ENCODE measurements at regions not wholly inside any gene's neighbourhood (a gene's known extent, or its start where the extent isn't known, plus 50 kb on each side); places are given as distances from the start of the nearest gene placed in this dataset.
"Not testable (repeated sequence)": the region's sequence is repeated elsewhere in the genome, so short reads cannot be mapped to it uniquely, and the experiment has no call there.

DNA sequence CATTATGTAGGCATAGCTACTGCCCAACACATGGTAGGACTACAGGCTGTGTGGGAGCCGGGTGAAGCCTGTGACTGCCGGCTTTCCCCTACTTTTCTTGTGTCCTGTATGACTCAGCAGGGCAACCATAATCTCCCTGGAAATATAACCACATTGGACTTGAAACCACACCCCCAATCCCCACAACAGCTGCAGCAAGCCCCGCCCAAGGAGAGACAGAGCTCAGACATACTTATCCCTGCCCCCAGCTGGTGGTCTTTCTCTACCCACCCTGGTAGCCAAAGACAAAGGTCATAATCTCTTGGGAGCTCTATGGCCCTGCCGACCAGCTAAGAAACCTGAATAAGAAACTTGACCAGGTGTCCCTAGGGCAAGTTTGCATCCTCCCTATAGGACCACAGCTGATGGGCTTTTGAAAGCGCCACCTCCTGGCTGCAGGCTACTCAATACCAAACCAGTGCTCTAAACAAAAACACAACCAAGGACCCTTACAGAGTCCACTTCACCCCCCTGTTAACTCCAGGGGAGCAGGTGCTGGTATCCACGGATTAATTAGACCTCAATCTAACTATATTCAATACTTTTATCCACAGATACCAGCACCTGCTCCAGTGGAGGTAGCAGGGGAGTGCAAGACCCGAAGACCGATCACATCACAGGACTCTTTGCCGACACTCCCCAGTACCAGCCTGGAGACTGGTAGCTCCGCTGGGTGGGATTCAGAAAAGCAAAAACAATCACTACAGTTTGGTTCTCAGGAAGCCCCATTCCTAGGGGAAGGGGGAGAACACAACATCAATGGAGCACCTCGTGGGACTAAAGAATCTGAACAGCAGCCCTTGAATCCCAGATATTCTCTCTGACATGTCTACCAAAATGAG lies 91.2 kb downstream of the IRX5 start:
- DNase-seq (ENCODE audit: low read depth): no peak

DNA sequence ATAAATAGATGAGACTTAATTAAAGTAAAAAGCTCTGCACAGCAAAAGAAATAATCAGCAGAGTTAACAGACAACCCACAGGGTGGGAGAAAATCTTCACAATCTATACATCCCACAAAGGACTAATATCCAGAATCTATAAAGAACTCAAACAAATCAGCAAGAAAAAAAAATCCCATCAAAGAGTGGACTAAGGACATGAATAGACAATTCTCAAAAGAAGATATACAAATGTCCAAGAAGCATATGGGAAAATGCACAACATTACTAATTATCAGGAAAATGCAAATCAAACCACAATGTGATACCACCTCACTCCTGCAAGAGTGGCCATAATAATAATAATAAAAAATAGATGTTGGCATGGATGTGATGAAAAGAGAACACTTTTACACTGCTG lies 96.6 kb downstream of the IRX5 start:
- not testable (repeated sequence) for DNase-seq (ENCODE audit: low read depth); H3K4me3 ChIP-seq (ENCODE audit: low read depth, low read length)

More for the DNA sequence above, 91.2 kb downstream of the IRX5 start:
- TF ChIP-seq, protein P1, sequence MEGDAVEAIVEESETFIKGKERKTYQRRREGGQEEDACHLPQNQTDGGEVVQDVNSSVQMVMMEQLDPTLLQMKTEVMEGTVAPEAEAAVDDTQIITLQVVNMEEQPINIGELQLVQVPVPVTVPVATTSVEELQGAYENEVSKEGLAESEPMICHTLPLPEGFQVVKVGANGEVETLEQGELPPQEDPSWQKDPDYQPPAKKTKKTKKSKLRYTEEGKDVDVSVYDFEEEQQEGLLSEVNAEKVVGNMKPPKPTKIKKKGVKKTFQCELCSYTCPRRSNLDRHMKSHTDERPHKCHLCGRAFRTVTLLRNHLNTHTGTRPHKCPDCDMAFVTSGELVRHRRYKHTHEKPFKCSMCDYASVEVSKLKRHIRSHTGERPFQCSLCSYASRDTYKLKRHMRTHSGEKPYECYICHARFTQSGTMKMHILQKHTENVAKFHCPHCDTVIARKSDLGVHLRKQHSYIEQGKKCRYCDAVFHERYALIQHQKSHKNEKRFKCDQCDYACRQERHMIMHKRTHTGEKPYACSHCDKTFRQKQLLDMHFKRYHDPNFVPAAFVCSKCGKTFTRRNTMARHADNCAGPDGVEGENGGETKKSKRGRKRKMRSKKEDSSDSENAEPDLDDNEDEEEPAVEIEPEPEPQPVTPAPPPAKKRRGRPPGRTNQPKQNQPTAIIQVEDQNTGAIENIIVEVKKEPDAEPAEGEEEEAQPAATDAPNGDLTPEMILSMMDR (conservative IDR thresholded peaks at IDR 0.05; ENCODE audit: low read depth, low read length): no peak
- no peak overlapping the region for H3K4me3 ChIP-seq (ENCODE audit: low read depth, low read length)

DNA sequence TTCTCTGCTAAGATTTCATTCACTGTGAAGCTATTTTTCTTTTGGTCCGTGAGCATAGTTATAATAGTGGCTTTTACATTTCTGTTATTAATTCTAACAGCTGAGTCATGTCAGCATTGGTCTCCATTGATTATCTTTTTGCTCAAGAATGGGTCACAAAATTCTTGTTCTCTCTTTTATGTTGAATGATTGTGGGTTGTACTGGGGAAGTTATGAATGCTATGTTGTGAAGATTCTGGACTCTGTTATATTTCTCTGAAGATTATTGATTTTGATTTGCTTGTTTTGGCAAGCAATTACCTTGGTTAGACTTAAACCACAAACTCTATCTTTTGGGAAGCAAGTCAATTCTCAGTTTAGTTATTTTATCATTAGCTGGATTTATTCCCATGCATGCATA lies 98.8 kb downstream of the IRX5 start:
- DNase-seq (ENCODE audit: low read depth): no peak
- TF ChIP-seq, protein P1 (conservative IDR thresholded peaks at IDR 0.05; ENCODE audit: low read depth, low read length): no peak
- no peak overlapping the region for H3K4me3 ChIP-seq (ENCODE audit: low read depth, low read length)

DNA sequence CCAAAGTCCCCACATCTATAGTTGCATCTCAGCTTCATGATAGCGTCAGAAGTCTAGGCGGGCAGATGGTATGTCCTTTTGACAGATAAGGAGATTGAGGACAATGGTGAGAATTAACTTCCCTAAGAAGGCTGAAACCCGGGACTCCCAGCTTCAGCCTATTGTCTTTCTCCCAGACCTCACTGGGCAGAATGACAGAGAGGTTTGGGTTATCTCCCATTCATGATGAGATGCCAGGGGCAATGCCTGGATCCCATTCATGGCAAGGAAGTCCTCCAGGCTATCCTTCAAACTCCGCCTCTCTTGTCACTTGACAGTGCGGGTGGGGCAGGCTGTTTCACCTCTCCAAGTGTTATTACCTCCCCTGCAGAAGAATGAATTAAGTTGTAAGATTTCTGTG lies 100.3 kb downstream of the IRX5 start:
- no peak for DNase-seq (ENCODE audit: low read depth)
- no peak overlapping the region for H3K4me3 ChIP-seq (ENCODE audit: low read depth, low read length)
- TF ChIP-seq, protein P1 (conservative IDR thresholded peaks at IDR 0.05; ENCODE audit: low read depth, low read length): no peak

DNA sequence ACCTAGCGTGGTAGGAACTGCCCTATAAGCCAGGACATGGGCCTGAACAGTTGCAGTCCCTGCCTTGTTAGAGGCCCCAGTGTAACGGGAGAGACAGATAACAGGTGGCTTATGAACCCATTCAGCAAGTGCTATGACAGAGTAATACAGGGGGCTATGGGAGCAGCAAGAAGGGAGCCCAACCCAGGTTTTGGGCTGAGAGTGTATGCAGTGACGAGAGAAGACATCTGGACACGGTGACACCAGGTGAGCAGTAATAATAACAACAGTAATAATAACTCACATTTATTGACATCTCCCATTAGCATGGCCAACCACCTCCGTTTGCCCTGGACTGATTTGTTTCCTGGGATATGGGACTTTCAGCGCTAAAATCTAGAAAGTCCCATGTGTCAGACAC lies 100.8 kb downstream of the IRX5 start:
- no peak overlapping the region for H3K4me3 ChIP-seq (ENCODE audit: low read depth, low read length)
- TF ChIP-seq, protein P1 (conservative IDR thresholded peaks at IDR 0.05; ENCODE audit: low read depth, low read length): no peak
- DNase-seq (ENCODE audit: low read depth): no peak

DNA sequence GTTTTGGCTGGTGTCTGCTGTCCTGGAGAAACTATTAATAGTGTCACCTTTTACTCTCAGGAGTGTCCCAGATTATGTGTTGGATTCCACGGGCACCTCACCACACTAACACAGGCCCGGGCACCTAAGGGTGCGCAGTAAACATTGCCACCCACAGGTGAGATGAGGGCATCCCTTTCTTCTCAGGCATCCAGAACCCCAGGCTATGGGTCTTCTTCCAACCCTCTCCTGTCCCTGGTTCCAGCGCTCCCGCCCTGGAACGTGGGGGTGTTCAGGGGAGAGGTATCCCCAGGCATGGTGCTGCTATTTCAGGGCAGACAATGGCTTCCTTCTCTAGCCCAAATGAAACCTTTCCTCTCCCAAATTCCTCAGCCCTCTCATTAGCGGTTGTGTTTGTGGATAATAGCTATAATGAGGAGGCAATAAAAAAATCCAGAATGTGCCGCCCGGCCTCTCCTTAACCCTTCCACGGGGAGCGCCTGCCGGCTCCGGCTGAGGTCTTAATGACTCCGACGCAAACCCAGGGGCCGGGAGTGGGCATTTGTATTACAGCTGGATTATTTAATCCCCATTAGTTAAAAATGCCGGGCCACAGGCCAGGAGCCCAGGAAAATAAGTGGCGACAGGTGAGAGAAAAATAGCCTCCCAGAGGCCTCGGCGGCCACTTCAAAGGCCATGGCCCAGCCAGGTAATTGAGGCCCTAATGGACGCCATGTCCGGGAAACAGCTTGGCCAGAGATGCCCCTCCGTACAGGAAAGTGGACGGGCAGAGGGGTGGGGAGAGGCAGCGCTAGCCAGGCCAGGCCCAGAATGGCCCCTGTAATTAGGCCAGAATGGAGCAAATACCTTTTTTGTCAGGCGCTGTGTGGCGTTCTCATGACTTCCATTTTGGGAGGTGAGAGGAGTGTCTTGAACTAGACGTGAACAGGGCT lies 102.8 kb downstream of the IRX5 start:
- H3K4me3 ChIP-seq (ENCODE audit: low read depth, low read length): no peak overlapping the region
- TF ChIP-seq, protein P1 (conservative IDR thresholded peaks at IDR 0.05; ENCODE audit: low read depth, low read length): no peak
- DNase-seq (ENCODE audit: low read depth): no peak

DNA sequence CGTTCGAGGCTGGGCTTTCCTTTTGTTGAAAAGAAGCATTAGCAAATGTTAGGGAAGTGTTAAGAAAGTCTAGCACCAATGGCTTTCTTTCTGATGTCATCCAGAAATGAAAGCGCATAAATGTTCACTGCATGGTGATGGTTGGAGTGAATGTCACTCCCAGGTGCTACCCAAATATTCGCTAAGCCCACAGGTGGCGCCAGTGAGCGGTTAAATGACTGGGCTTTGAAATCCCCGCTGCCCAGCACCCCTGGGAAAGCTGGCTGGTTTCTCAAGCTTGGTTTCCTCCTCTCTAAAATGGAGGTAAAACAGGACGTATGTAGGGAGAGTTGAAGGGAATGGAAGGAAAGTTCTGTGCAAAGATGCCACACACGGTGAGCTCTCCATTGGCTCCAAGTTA lies 104.4 kb downstream of the IRX5 start:
- H3K4me3 ChIP-seq (ENCODE audit: low read depth, low read length): no peak overlapping the region

More for the DNA sequence above, 104.4 kb downstream of the IRX5 start:
- TF ChIP-seq, protein P1 (conservative IDR thresholded peaks at IDR 0.05; ENCODE audit: low read depth, low read length): peak; percentile 51
- DNase-seq (ENCODE audit: low read depth): no peak

Measured in epithelial cell of proximal tubule (primary cell).